IPS-15b (cell line): ENCODE measurements at regions not wholly inside any gene's neighbourhood (a gene's known extent, or its start where the extent isn't known, plus 50 kb on each side); places are given as distances from the start of the nearest gene placed in this dataset.

ENCODE experiments used
- H3K27me3 ChIP-seq: one replicate; pipeline ENCODE4 v1.6.1; 2013; ENCODE audit warnings: low read length; ENCODE audit not compliant: control insufficient read depth, insufficient read depth
- H3K36me3 ChIP-seq: one replicate; pipeline ENCODE4 v1.6.1; 2013; ENCODE audit warnings: low read length; ENCODE audit not compliant: control insufficient read depth, insufficient read depth
- H3K4me1 ChIP-seq: one replicate; pipeline ENCODE4 v1.6.1; 2013; ENCODE audit warnings: mild to moderate bottlenecking, low read length; ENCODE audit not compliant: control insufficient read depth, insufficient read depth
- H3K4me3 ChIP-seq: one replicate; pipeline ENCODE4 v1.5.1; 2013; ENCODE audit warnings: low read depth, low read length
- H3K9ac ChIP-seq: one replicate; pipeline ENCODE4 v1.6.1; 2013; ENCODE audit warnings: low read depth, mild to moderate bottlenecking, low read length
- H3K9me3 ChIP-seq: one replicate; pipeline ENCODE4 v1.6.1; 2013; ENCODE audit warnings: mild to moderate bottlenecking, low read length; ENCODE audit not compliant: control insufficient read depth, insufficient read depth

GRCh38 chr16:73840728-73841127 is 455.9 kb upstream of the PSMD7 start:
- Histone ChIP-seq H3K9me3 (no peaks in the 10 kb centered on the region), H3K9ac (no peak overlapping the region), H3K36me3 (no peaks in the 10 kb centered on the region), H3K4me3 (no peak overlapping the region), H3K4me1 (no peaks in the 10 kb centered on the region), H3K27me3 (no peaks in the 10 kb centered on the region)

- no peaks in the 10 kb centered on the region for H3K36me3 ChIP-seq
- no peak overlapping the region for H3K9ac ChIP-seq
- no peak overlapping the region for H3K4me3 ChIP-seq
- no peaks in the 10 kb centered on the region for H3K27me3 ChIP-seq
- H3K4me1 ChIP-seq: no peaks in the 10 kb centered on the region
- H3K9me3 ChIP-seq: no peaks in the 10 kb centered on the region
Observed at GRCh38 chr16:73831220-73831619, 465.4 kb upstream of the PSMD7 start.

- H3K9ac ChIP-seq: no peak overlapping the region
- H3K4me3 ChIP-seq: no peak overlapping the region
- H3K9me3 ChIP-seq: no peaks in the 10 kb centered on the region
- H3K36me3 ChIP-seq: no peaks in the 10 kb centered on the region
- H3K27me3 ChIP-seq: no peaks in the 10 kb centered on the region
- no peaks in the 10 kb centered on the region for H3K4me1 ChIP-seq
Observed at GRCh38 chr16:73823205-73823849, 473.3 kb upstream of the PSMD7 start.

GRCh38 chr16:73817526-73818324 is 478.9 kb upstream of the PSMD7 start:
- no peaks in the 10 kb centered on the region for H3K9me3 ChIP-seq
- no peak overlapping the region for H3K4me3 ChIP-seq
- no peaks in the 10 kb centered on the region for H3K36me3 ChIP-seq

GRCh38 chr16:73813527-73813926 is 483.1 kb upstream of the PSMD7 start:
- Histone ChIP-seq H3K36me3 (no peaks in the 10 kb centered on the region), H3K9ac (no peak overlapping the region), H3K4me1 (no peaks in the 10 kb centered on the region), H3K4me3 (no peak overlapping the region), H3K9me3 (no peaks in the 10 kb centered on the region), H3K27me3 (no peaks in the 10 kb centered on the region)

More at GRCh38 chr16:73817526-73818324, 478.9 kb upstream of the PSMD7 start:
- Histone ChIP-seq H3K27me3 (no peaks in the 10 kb centered on the region), H3K9ac (no peak overlapping the region), H3K4me1 (no peaks in the 10 kb centered on the region)

GRCh38 chr16:73804456-73804855 is 492.2 kb upstream of the PSMD7 start:
- Histone ChIP-seq H3K36me3 (no peaks in the 10 kb centered on the region), H3K4me3 (no peak overlapping the region), H3K9ac (no peak overlapping the region), H3K4me1 (no peaks in the 10 kb centered on the region), H3K27me3 (no peaks in the 10 kb centered on the region), H3K9me3 (no peaks in the 10 kb centered on the region)

GRCh38 chr16:73798471-73798870 is 498.1 kb upstream of the PSMD7 start:
- Histone ChIP-seq H3K36me3 (no peaks in the 10 kb centered on the region), H3K27me3 (no peaks in the 10 kb centered on the region), H3K9me3 (no peaks in the 10 kb centered on the region), H3K4me3 (no peak overlapping the region), H3K4me1 (no peaks in the 10 kb centered on the region), H3K9ac (no peak overlapping the region)

GRCh38 chr16:73797115-73797514 is 499.5 kb upstream of the PSMD7 start:
- Histone ChIP-seq H3K9ac (no peak overlapping the region), H3K4me3 (no peak overlapping the region), H3K27me3 (no peaks in the 10 kb centered on the region), H3K9me3 (no peaks in the 10 kb centered on the region), H3K36me3 (no peaks in the 10 kb centered on the region), H3K4me1 (no peaks in the 10 kb centered on the region)

- no peak overlapping the region for H3K4me3 ChIP-seq
- no peaks in the 10 kb centered on the region for H3K27me3 ChIP-seq
- no peaks in the 10 kb centered on the region for H3K9me3 ChIP-seq
- no peaks in the 10 kb centered on the region for H3K36me3 ChIP-seq
- no peak overlapping the region for H3K9ac ChIP-seq
- no peaks in the 10 kb centered on the region for H3K4me1 ChIP-seq
Observed at GRCh38 chr16:73796241-73796640, 500.4 kb upstream of the PSMD7 start.

GRCh38 chr16:73794994-73795393 is 501.6 kb upstream of the PSMD7 start:
- Histone ChIP-seq H3K9me3 (no peaks in the 10 kb centered on the region), H3K36me3 (no peaks in the 10 kb centered on the region)

GRCh38 chr16:73793871-73794437 is 502.7 kb upstream of the PSMD7 start:
- Histone ChIP-seq H3K9me3 (no peaks in the 10 kb centered on the region), H3K36me3 (no peaks in the 10 kb centered on the region), H3K4me3 (no peak overlapping the region), H3K9ac (no peak overlapping the region), H3K4me1 (no peaks in the 10 kb centered on the region), H3K27me3 (no peaks in the 10 kb centered on the region)

More at GRCh38 chr16:73794994-73795393, 501.6 kb upstream of the PSMD7 start:
- H3K4me3 ChIP-seq: no peak overlapping the region
- no peaks in the 10 kb centered on the region for H3K4me1 ChIP-seq
- no peak overlapping the region for H3K9ac ChIP-seq
- no peaks in the 10 kb centered on the region for H3K27me3 ChIP-seq

GRCh38 chr16:73793260-73793659 is 503.4 kb upstream of the PSMD7 start:
- Histone ChIP-seq H3K36me3 (no peaks in the 10 kb centered on the region), H3K27me3 (no peaks in the 10 kb centered on the region), H3K9ac (no peak overlapping the region), H3K9me3 (no peaks in the 10 kb centered on the region), H3K4me1 (no peaks in the 10 kb centered on the region), H3K4me3 (no peak overlapping the region)
